ENCODE measurements at regions not wholly inside any gene's neighbourhood (a gene's known extent, or its start where the extent isn't known, plus 50 kb on each side); places are given as distances from the start of the nearest gene placed in this dataset.
"Not testable (repeated sequence)": the region's sequence is repeated elsewhere in the genome, so short reads cannot be mapped to it uniquely, and the experiment has no call there.

GRCh38 chr14:31911160-31911559 is 165.9 kb upstream of the ARHGAP5 start:
- H3K4me3 ChIP-seq (ENCODE audit: low read length) = no peak overlapping the region
- no peak for DNase-seq (ENCODE audit: low read depth, low spot score)

- no peak for DNase-seq (ENCODE audit: low read depth, low spot score)
- H3K4me3 ChIP-seq (ENCODE audit: low read length) = no peak overlapping the region
Observed at GRCh38 chr14:31913370-31913769, 163.7 kb upstream of the ARHGAP5 start.

GRCh38 chr14:31918289-31918688 is 158.8 kb upstream of the ARHGAP5 start:
- H3K4me3 ChIP-seq (ENCODE audit: low read length); DNase-seq (ENCODE audit: low read depth, low spot score): not testable (repeated sequence)

- no peak overlapping the region for H3K4me3 ChIP-seq (ENCODE audit: low read length)
- DNase-seq (ENCODE audit: low read depth, low spot score) = no peak
Observed at GRCh38 chr14:31920001-31920400, 157.1 kb upstream of the ARHGAP5 start.

DNA sequence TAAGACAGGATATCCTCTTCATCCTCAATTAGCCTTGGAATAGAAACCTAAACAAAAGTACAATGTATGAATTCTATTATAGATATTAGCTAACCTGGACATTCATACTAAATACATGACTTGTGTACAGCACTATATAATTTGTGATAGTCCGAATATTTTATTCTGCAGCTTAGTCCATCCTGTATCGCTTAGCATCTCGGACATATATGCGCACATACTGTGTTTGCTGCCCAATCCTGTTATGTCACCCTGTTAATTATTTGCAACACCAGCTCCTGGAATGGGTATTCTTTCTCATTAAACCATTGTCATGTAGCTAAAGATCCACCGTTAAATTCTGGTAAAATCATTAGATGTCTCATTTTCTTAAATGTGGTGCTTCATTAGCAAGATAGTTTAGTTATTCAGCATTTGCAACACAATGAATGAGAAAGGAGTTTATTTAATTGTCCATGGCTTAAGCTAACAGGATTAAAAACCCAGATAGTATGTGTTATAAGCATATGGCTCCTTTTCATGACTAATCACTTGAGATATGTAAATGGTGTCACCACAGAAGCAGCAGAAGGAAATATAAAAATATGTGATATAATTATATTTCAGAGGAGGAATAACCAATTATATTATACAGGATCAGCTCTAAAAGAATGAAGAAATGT is 156.0 kb upstream of the ARHGAP5 start:
- DNase-seq (ENCODE audit: low read depth, low spot score) = no peak
- H3K4me3 ChIP-seq (ENCODE audit: low read length) = no peak overlapping the region

GRCh38 chr14:31921721-31922120 is 155.4 kb upstream of the ARHGAP5 start:
- no peak for DNase-seq (ENCODE audit: low read depth, low spot score)

DNA sequence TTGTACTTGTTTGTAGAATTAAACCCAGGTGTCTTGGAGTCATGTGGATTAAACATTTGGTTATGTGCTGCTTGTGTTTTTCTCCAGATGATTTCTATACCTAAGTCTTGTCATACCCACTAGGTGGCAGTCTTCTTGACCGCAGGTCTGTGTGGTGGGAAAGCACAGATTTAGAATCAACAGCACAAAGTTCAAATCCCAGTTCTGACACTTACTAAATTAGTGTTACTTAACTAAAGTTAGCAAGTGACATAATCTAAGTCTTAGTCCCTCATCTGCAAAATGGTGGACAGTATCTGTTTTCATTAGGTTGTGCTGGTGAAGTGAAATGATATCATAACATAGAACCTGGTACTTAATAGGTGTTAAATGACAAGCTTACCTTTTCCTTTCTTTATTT is 151.0 kb upstream of the ARHGAP5 start:
- no peak overlapping the region for H3K4me3 ChIP-seq (ENCODE audit: low read length)
- peak; percentile 53 for DNase-seq (ENCODE audit: low read depth, low spot score)

More at GRCh38 chr14:31921721-31922120, 155.4 kb upstream of the ARHGAP5 start:
- H3K4me3 ChIP-seq (ENCODE audit: low read length) = no peak overlapping the region

GRCh38 chr14:31926652-31927347 is 150.3 kb upstream of the ARHGAP5 start:
- H3K4me3 ChIP-seq (ENCODE audit: low read length) = no peak overlapping the region
- DNase-seq (ENCODE audit: low read depth, low spot score) = no peak

GRCh38 chr14:31927348-31927832 is 149.7 kb upstream of the ARHGAP5 start:
- H3K4me3 ChIP-seq (ENCODE audit: low read length) = no peak overlapping the region
- DNase-seq (ENCODE audit: low read depth, low spot score) = no peak

DNA sequence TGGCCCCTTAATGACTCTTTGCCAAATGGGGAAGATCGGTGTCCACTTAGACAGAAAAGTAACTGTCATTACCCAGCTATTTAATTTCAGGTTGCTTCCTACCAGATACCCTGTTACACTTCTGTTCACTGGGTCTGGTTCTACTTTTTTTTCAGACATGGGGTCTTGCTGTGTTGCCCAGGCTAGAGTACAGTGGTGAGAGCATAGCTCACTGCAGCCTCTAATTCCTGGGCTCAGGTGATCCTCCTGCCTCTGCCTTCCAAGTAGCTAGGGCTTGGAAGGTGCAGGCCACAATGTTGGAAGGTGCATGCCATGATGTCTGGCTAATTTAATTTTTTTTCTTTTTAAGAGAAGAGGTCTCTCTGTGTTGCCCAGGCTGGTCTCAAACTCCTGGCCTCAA is 147.0 kb upstream of the ARHGAP5 start:
- no peak overlapping the region for H3K4me3 ChIP-seq (ENCODE audit: low read length)
- no peak for DNase-seq (ENCODE audit: low read depth, low spot score)

DNA sequence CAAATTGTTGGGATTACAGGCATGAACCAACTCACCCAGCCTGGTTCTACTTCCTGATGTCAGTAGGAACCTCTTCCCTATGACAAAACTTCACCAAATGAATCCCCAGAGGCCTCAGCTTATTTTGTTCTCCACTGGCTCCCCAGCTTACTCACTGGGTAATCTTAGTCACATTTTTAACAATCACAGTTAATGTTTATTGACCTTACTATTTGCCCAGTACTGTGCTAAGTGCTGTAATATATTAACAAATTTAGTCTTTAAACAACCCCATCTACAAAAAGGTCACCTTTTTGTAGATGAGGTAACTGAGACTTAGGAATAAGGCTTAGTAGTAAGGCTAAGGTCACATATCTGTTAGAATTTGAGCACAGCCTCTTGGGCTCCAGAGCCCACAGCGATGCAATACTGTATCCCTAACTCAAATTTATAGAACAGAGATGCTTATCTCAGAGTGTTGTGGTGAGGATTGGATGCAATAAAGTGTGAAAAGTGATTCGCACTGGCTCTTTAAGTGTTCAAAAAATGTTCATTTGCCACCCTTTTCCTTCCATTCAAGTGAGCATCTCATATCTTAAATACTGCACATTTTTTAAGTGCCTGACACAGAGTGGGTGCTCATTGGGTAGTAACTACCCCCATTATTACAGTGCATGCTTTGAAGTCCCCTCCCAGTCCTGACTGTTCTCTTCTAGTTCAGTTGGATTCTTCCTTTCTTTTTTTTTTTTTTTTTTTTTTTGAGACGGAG is 146.4 kb upstream of the ARHGAP5 start:
- no peak overlapping the region for H3K4me3 ChIP-seq (ENCODE audit: low read length)
- no peak for DNase-seq (ENCODE audit: low read depth, low spot score)

GRCh38 chr14:31932675-31933074 is 144.4 kb upstream of the ARHGAP5 start:
- no peak for DNase-seq (ENCODE audit: low read depth, low spot score)
- H3K4me3 ChIP-seq (ENCODE audit: low read length) = no peak overlapping the region

DNA sequence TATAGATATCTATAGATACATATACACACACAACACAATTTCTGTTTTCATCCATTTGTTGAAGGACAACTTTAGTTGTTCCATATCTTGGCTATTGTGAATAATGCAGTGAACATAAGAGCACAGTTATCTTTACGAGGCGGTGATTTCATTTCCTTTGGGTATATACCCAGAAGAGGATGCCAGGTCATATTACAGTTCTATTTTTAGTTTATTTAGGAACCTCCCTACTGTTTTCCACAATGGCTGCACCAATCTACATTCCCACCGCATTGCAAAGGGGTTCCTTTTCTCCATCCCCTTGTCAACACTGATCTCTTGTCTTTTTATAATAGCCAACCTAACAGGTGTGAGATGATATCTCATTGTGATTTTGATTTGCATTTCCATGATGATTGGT is 143.4 kb upstream of the ARHGAP5 start:
- no peak overlapping the region for H3K4me3 ChIP-seq (ENCODE audit: low read length)
- no peak for DNase-seq (ENCODE audit: low read depth, low spot score)

DNA sequence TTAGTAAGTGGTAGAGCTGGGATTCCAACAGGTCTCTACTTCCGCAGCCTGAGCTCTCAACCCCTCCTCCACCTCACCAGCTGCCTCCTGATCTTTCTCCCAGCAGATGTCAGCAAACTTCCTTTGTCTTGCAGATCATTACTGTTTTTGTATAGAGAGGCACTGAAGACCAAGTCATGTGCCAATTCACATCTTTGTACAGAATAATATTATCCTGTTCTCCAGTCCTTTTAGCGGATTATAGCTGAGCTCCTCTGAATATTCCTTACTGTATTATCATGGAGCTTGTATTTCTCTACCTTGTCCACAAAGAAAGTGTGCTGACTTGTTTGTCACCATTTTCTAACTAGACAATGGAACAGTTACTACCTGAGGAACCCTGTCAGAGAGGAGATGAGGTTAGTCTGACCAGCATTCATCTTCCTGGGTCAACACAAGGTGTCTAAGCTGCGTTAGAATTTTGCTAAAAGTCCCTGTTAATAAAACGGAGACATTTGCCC is 142.3 kb upstream of the ARHGAP5 start:
- H3K4me3 ChIP-seq (ENCODE audit: low read length) = no peak overlapping the region
- DNase-seq (ENCODE audit: low read depth, low spot score) = peak; percentile 12

- DNase-seq (ENCODE audit: low read depth, low spot score) = no peak
- H3K4me3 ChIP-seq (ENCODE audit: low read length) = no peak overlapping the region
Observed at GRCh38 chr14:31935391-31935790, 141.7 kb upstream of the ARHGAP5 start.

GRCh38 chr14:31936115-31936514 is 141.0 kb upstream of the ARHGAP5 start:
- no peak for DNase-seq (ENCODE audit: low read depth, low spot score)

DNA sequence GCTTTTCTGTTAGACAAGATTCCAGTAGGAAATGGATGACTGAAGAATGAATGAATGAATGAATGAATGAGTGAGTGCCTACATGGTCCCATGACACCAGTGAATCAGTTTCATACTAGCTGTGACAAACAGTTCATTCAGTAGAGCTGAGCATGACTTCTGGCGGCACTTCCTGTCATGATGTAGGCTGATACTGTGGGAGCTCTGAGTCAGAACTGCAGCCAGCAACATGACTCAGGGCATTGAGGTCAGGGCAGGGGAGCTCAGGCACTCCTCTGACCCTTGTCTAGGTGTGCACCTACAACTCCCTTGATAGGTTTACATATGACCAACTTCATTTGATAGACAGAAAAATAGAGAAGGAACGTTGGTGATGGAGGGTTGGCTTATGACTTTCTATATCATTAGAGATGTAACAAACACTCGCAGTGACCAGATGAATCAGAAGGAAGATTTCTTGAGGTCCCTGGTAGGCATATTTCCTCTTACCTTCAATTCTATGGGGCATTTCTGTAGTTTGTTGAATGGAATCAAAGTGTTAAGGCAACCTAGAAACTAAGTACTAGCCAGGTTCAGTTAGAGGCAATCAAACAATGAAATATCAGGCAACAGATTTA is 139.3 kb upstream of the ARHGAP5 start:
- DNase-seq (ENCODE audit: low read depth, low spot score) = peak; percentile 18
- H3K4me3 ChIP-seq (ENCODE audit: low read length) = no peak overlapping the region

More at GRCh38 chr14:31936115-31936514, 141.0 kb upstream of the ARHGAP5 start:
- H3K4me3 ChIP-seq (ENCODE audit: low read length) = no peak overlapping the region

DNA sequence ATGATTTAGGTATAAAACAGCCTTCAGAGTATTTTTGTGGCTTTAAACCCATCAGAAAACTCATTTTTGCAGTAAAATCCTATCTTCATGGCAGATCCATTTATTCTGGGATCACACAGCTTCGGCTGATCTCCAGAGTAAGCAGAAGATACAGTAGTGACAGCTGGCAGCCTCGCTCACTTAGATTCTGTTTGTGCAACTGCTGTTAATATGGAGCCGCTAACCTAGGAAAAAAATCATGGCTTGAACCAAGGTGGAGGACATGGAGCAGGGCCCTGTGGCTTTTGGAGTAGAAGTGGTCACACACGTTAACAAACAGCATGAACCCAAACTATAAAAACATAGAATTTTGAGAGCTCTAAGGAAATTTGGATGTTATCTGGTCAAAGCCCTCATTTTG is 137.2 kb upstream of the ARHGAP5 start:
- H3K4me3 ChIP-seq (ENCODE audit: low read length) = no peak overlapping the region
- no peak for DNase-seq (ENCODE audit: low read depth, low spot score)

- no peak for DNase-seq (ENCODE audit: low read depth, low spot score)
Observed at GRCh38 chr14:31941487-31941886, 135.6 kb upstream of the ARHGAP5 start.

More at GRCh38 chr14:31941487-31941886, 135.6 kb upstream of the ARHGAP5 start:
- H3K4me3 ChIP-seq (ENCODE audit: low read length) = no peak overlapping the region

All from Jurkat, Clone E6-1 (cell line).